Activated CD8-positive, alpha-beta T cell treated with anti-CD3 and anti-CD28 coated beads for 36 hours (primary cell): ENCODE measurements at regions not wholly inside any gene's neighbourhood (a gene's known extent, or its start where the extent isn't known, plus 50 kb on each side); places are given as distances from the start of the nearest gene placed in this dataset.

Experiments used
- ATAC-seq: fragments of 200-7000 bp; cut with Tn5 transposase; one replicate; pipeline ENCODE4 v1.10.0; 2021; ENCODE audit warnings: mild to moderate bottlenecking, moderate library complexity
- CTCF ChIA-PET: fragments of 350-600 bp; sonication (Branson Sonifier 250); formaldehyde crosslinking; loops from one replicate; lab custom pipeline; 2021; ENCODE audit warnings: antibody characterized with exemption; lab: Charles Lee
- POLR2A ChIA-PET: fragments of 350-600 bp; sonication (Branson Sonifier 250); formaldehyde crosslinking; loops from one replicate; lab custom pipeline; 2021; ENCODE audit warnings: antibody characterized with exemption; lab: Charles Lee
- DNase-seq: peaks from one replicate; pipeline ENCODE4 v3.0.0-alpha.2; 2020
- H3K27ac Mint-ChIP-seq: one replicate; pipeline ENCODE4 v1.8.0; 2021; ENCODE audit warnings: mild to moderate bottlenecking, mixed read lengths
- H3K27me3 Mint-ChIP-seq: one replicate; pipeline ENCODE4 v1.8.0; 2021; ENCODE audit warnings: mixed read lengths
- H3K36me3 Mint-ChIP-seq: one replicate; pipeline ENCODE4 v1.8.0; 2021; ENCODE audit warnings: low read depth, mixed read lengths
- H3K4me1 Mint-ChIP-seq: one replicate; pipeline ENCODE4 v1.8.0; 2021; ENCODE audit warnings: low read depth, mixed read lengths
- H3K4me3 Mint-ChIP-seq: one replicate; pipeline ENCODE4 v1.8.0; 2021; ENCODE audit warnings: mild to moderate bottlenecking, moderate library complexity, mixed read lengths
- H3K9me3 Mint-ChIP-seq: one replicate; pipeline ENCODE4 v1.8.0; 2021; ENCODE audit warnings: mixed read lengths
- CTCF ChIP-seq: fragments of 200-600 bp; IDR thresholded peaks from one replicate; pipeline ENCODE4 v1.8.0; 2022; ENCODE audit warnings: antibody characterized with exemption, mild to moderate bottlenecking
- intact Hi-C: fragments of 100-400 bp; cut with micrococcal nuclease; formaldehyde crosslinking; loops from one replicate; pipeline ENCODE4 v1.10.0; 2022

GRCh38 chr16:63488955-63489354, 1452.7 kb upstream of the CDH8 start:
- no peak overlapping the region for H3K27ac Mint-ChIP-seq
- ATAC-seq (no peak), DNase-seq (no peak)
- no peaks in the 10 kb centered on the region for H3K27me3 Mint-ChIP-seq
- intact Hi-C loops: no loop called here
- no peaks in the 10 kb centered on the region for H3K4me1 Mint-ChIP-seq
- ChIA-PET CTCF (no interaction called here), POLR2A (no interaction called here)
- TF ChIP-seq CTCF: no peak
- H3K36me3 Mint-ChIP-seq: no peaks in the 10 kb centered on the region
- no peak overlapping the region for H3K4me3 Mint-ChIP-seq
- H3K9me3 Mint-ChIP-seq: peaks cover 12% of the 10 kb centered on the region

GRCh38 chr16:63481060-63481459, 1444.8 kb upstream of the CDH8 start:
- no peaks in the 10 kb centered on the region for H3K4me1 Mint-ChIP-seq
- no peak for ATAC-seq
- H3K27me3 Mint-ChIP-seq: no peaks in the 10 kb centered on the region
- intact Hi-C loops: no loop called here
- H3K4me3 Mint-ChIP-seq: no peak overlapping the region
- H3K27ac Mint-ChIP-seq: no peak overlapping the region
- no peaks in the 10 kb centered on the region for H3K36me3 Mint-ChIP-seq
- ChIA-PET POLR2A (no interaction called here), CTCF (no interaction called here)
- H3K9me3 Mint-ChIP-seq: peaks cover 7% of the 10 kb centered on the region
- TF ChIP-seq CTCF: no peak
- no peak for DNase-seq

- Mint-ChIP-seq H3K4me1 (no peaks in the 10 kb centered on the region), H3K27me3 (no peaks in the 10 kb centered on the region), H3K27ac (no peak overlapping the region), H3K9me3 (peaks cover 15% of the 10 kb centered on the region), H3K36me3 (no peaks in the 10 kb centered on the region), H3K4me3 (no peak overlapping the region)
- POLR2A ChIA-PET: no interaction called here
- TF ChIP-seq CTCF: no peak
- intact Hi-C loops: no loop called here
- ATAC-seq (no peak), DNase-seq (no peak)
- CTCF ChIA-PET: no interaction called here
Observed at GRCh38 chr16:63473725-63474124, 1437.5 kb upstream of the CDH8 start.

GRCh38 chr16:63467513-63467912, 1431.3 kb upstream of the CDH8 start:
- ATAC-seq: no peak
- no peak for TF ChIP-seq CTCF
- no peak overlapping the region for H3K4me3 Mint-ChIP-seq
- intact Hi-C loops: no loop called here
- ChIA-PET CTCF (no interaction called here), POLR2A (no interaction called here)
- no peaks in the 10 kb centered on the region for H3K4me1 Mint-ChIP-seq
- no peak overlapping the region for H3K27ac Mint-ChIP-seq
- H3K9me3 Mint-ChIP-seq: peaks cover 15% of the 10 kb centered on the region
- H3K36me3 Mint-ChIP-seq: no peaks in the 10 kb centered on the region
- H3K27me3 Mint-ChIP-seq: no peaks in the 10 kb centered on the region
- no peak for DNase-seq

GRCh38 chr16:63462316-63462715, 1426.1 kb upstream of the CDH8 start:
- H3K36me3 Mint-ChIP-seq: no peaks in the 10 kb centered on the region
- TF ChIP-seq CTCF: no peak
- intact Hi-C loops: no loop called here
- no peaks in the 10 kb centered on the region for H3K27me3 Mint-ChIP-seq
- CTCF ChIA-PET: no interaction called here
- no peak overlapping the region for H3K27ac Mint-ChIP-seq
- no peak overlapping the region for H3K4me3 Mint-ChIP-seq
- POLR2A ChIA-PET: no interaction called here
- H3K9me3 Mint-ChIP-seq: peaks cover 10% of the 10 kb centered on the region
- DNase-seq (no peak), ATAC-seq (no peak)
- no peaks in the 10 kb centered on the region for H3K4me1 Mint-ChIP-seq
